Mesenchymal stem cell (in vitro differentiated cells and primary cell): ENCODE measurements at regions not wholly inside any gene's neighbourhood (a gene's known extent, or its start where the extent isn't known, plus 50 kb on each side); places are given as distances from the start of the nearest gene placed in this dataset.

Experiments used
- DNase-seq: peaks from one replicate; pipeline ENCODE4 v3.0.0-alpha.2; 2013
- H2AFZ ChIP-seq: one replicate; pipeline ENCODE4 v1.6.1; 2013; ENCODE audit warnings: low read depth, mild to moderate bottlenecking, control low read depth, inconsistent platforms, low read length, moderate library complexity
- H2AK5ac ChIP-seq: 2 replicates; pipeline ENCODE4 v1.6.1; 2013; ENCODE audit warnings: low read length, moderate library complexity, mild to moderate bottlenecking, inconsistent platforms; ENCODE audit not compliant: severe bottlenecking
- H2BK120ac ChIP-seq: one replicate; pipeline ENCODE4 v1.6.1; 2013; ENCODE audit warnings: low read depth, mild to moderate bottlenecking, inconsistent platforms, low read length, moderate library complexity
- H2BK12ac ChIP-seq, 2 experiments: one replicate each; pipeline ENCODE4 v1.6.1; 2013; ENCODE audit warnings: inconsistent platforms in 2 of 2, low read length in 2 of 2, mild to moderate bottlenecking in 2 of 2, moderate library complexity in 2 of 2, control low read depth in 1 of 2
- H2BK15ac ChIP-seq: one replicate; pipeline ENCODE4 v1.6.1; 2013; ENCODE audit warnings: mild to moderate bottlenecking, low read depth, inconsistent platforms; ENCODE audit not compliant: poor library complexity, severe bottlenecking
- H2BK5ac ChIP-seq: 2 replicates; pipeline ENCODE4 v1.6.1; 2013; ENCODE audit warnings: low read depth, mild to moderate bottlenecking, low read length, control low read depth, inconsistent platforms; ENCODE audit not compliant: poor library complexity, severe bottlenecking
- H3K14ac ChIP-seq, 2 experiments: one replicate each; pipeline ENCODE4 v1.6.1; 2013; ENCODE audit warnings: inconsistent platforms in 2 of 2, low read length in 2 of 2, control low read depth in 1 of 2, mild to moderate bottlenecking in 1 of 2, moderate library complexity in 1 of 2
- H3K18ac ChIP-seq, 2 experiments: one replicate each; pipeline ENCODE4 v1.6.1; 2013; ENCODE audit warnings: inconsistent platforms in 2 of 2, low read length in 2 of 2, control low read depth in 1 of 2, low read depth in 1 of 2, mild to moderate bottlenecking in 1 of 2
- H3K23ac ChIP-seq, 2 experiments: one replicate each; pipeline ENCODE4 v1.6.1; 2013; ENCODE audit warnings: inconsistent platforms in 2 of 2, low read length in 2 of 2, mild to moderate bottlenecking in 2 of 2, moderate library complexity in 2 of 2, control low read depth in 1 of 2
- H3K27ac ChIP-seq: 2 replicates; pipeline ENCODE4 v1.5.1; 2013; ENCODE audit warnings: mild to moderate bottlenecking, moderate library complexity, low read length, control low read depth, inconsistent platforms; ENCODE audit not compliant: poor library complexity, severe bottlenecking
- H3K27me3 ChIP-seq, 2 experiments: 2 replicates each; pipeline versions ENCODE4 v1.6.1 to v1.7.0; 2013; ENCODE audit warnings: low read length in 2 of 2, mild to moderate bottlenecking in 2 of 2, moderate library complexity in 2 of 2, control low read depth in 1 of 2, inconsistent platforms in 1 of 2; ENCODE audit not compliant: control insufficient read depth in 1 of 2, insufficient read depth in 1 of 2
- H3K36me3 ChIP-seq, 2 experiments: 2 replicates each; pipeline versions ENCODE4 v1.6.1 to v1.7.0; 2013; ENCODE audit warnings: low read length in 2 of 2, control low read depth in 1 of 2, inconsistent platforms in 1 of 2, low read depth in 1 of 2, mild to moderate bottlenecking in 1 of 2; ENCODE audit not compliant: insufficient read depth in 2 of 2, control insufficient read depth in 1 of 2
- H3K4ac ChIP-seq, 2 experiments: one replicate each; pipeline ENCODE4 v1.6.1; 2013; ENCODE audit warnings: inconsistent platforms in 2 of 2, low read length in 2 of 2, mild to moderate bottlenecking in 2 of 2, moderate library complexity in 2 of 2, control low read depth in 1 of 2, low read depth in 1 of 2
- H3K4me1 ChIP-seq: 2 replicates; pipeline ENCODE4 v1.6.1; 2013; ENCODE audit warnings: low read depth, low read length, control low read depth; ENCODE audit not compliant: control insufficient read depth, insufficient read depth
- H3K4me2 ChIP-seq: 2 replicates; pipeline ENCODE4 v1.6.1; 2013; ENCODE audit warnings: low read length, mild to moderate bottlenecking, inconsistent platforms; ENCODE audit not compliant: poor library complexity, severe bottlenecking
- H3K4me3 ChIP-seq, 2 experiments: 2 replicates each; pipeline versions ENCODE4 v1.5.1 to v1.7.0; 2013; ENCODE audit warnings: low read length in 2 of 2, mild to moderate bottlenecking in 2 of 2, control low read depth in 1 of 2, low read depth in 1 of 2; ENCODE audit not compliant: insufficient read depth in 1 of 2
- H3K79me1 ChIP-seq: replicated peaks from 2 replicates; pipeline ENCODE4 v1.6.1; 2013; ENCODE audit warnings: mild to moderate bottlenecking, control low read depth, low read length, inconsistent platforms; ENCODE audit not compliant: poor library complexity, severe bottlenecking
- H3K9ac ChIP-seq: 2 replicates; pipeline ENCODE4 v1.7.0; 2013; ENCODE audit warnings: mild to moderate bottlenecking, low read length, moderate library complexity
- H3K9me3 ChIP-seq: 2 replicates; pipeline ENCODE4 v1.7.0; 2013; ENCODE audit warnings: mild to moderate bottlenecking, low read length; ENCODE audit not compliant: control insufficient read depth
- H4K8ac ChIP-seq: one replicate; pipeline ENCODE4 v1.6.1; 2013; ENCODE audit warnings: inconsistent platforms, mild to moderate bottlenecking, low read length, moderate library complexity
- H4K91ac ChIP-seq: one replicate; pipeline ENCODE4 v1.6.1; 2013; ENCODE audit warnings: mild to moderate bottlenecking, low read length, inconsistent platforms
- WGBS: methylation state at CpG from one replicate; pipeline ENCODE4 v1.1.7; 2013; ENCODE audit warnings: mixed read lengths; 5-methylcytosine and 5-hydroxymethylcytosine counted together

DNA sequence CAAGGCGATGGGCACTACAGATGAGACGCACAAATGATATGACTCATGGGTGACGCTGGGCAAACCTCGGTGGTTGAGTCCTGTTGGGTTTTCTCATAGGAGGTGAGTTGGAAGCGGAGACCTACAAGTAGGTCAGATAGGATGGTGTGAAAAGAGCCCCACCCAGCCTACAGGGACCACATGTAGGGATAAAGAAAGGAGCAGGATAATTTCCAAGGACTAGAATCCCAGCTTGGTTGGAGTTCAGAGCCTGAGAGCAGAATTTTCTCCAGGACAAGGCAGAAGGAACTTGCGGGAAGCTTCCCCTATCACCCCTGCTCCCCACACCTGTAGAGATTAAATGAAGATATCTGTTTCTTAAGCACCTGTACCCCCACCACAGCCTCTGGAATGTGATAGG is 489.7 kb upstream of the CDH4 start:
- Histone ChIP-seq H4K91ac (no peak overlapping the region), H3K9ac (no peak overlapping the region), H3K27me3 (no peaks in the 10 kb centered on the region), H4K8ac (no peak overlapping the region), H3K4ac (no peak overlapping the region), H2AFZ (no peak overlapping the region), H2BK5ac (no peak overlapping the region), H3K18ac (no peak overlapping the region), H3K23ac (no peak overlapping the region), H3K9me3 (peaks cover 3% of the 10 kb centered on the region), H2BK15ac (no peak overlapping the region), H3K4me1 (no peaks in the 10 kb centered on the region), H2BK120ac (no peak overlapping the region), H3K79me1 (no peaks in the 10 kb centered on the region), H3K27ac (no peak overlapping the region), H2BK12ac (no peak overlapping the region), H2AK5ac (no peak overlapping the region), H3K4me3 (no peak overlapping the region), H3K36me3 (no peaks in the 10 kb centered on the region), H3K4me2 (no peak overlapping the region), H3K14ac (no peak overlapping the region)
- WGBS = 86% methylated on average over 5 of the region's 6 CpGs
- no peak for DNase-seq

DNA sequence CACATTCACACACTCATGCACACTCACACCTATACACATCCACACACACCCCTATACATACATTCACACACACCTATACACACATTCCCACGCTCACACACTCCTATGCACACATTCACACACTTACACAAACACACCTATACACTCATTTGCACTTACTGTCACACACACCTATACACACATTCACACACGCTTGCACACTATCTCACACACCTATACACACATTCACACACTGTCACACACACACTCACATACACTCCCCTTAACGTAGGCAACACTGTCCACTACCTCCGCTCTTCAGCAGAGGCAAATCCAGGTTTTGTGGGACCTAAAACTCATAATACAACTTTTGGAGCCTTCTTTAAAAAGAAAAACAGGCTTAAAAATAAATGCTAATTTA is 487.7 kb upstream of the CDH4 start:
- Histone ChIP-seq H2AK5ac (no peak overlapping the region), H2AFZ (no peak overlapping the region), H3K14ac (no peak overlapping the region), H2BK15ac (no peak overlapping the region), H3K27me3 (no peaks in the 10 kb centered on the region), H2BK12ac (no peak overlapping the region), H4K91ac (no peak overlapping the region), H3K9me3 (peaks cover 7% of the 10 kb centered on the region), H3K4me3 (no peak overlapping the region), H2BK120ac (no peak overlapping the region), H3K79me1 (no peaks in the 10 kb centered on the region), H2BK5ac (no peak overlapping the region), H3K4me2 (no peak overlapping the region), H3K9ac (no peak overlapping the region), H3K23ac (no peak overlapping the region), H3K4ac (no peak overlapping the region), H3K4me1 (no peaks in the 10 kb centered on the region), H3K36me3 (no peaks in the 10 kb centered on the region), H3K27ac (no peak overlapping the region), H4K8ac (no peak overlapping the region), H3K18ac (no peak overlapping the region)
- 83% methylated on average over 4 of the region's 4 CpGs for WGBS
- DNase-seq = no peak

DNA sequence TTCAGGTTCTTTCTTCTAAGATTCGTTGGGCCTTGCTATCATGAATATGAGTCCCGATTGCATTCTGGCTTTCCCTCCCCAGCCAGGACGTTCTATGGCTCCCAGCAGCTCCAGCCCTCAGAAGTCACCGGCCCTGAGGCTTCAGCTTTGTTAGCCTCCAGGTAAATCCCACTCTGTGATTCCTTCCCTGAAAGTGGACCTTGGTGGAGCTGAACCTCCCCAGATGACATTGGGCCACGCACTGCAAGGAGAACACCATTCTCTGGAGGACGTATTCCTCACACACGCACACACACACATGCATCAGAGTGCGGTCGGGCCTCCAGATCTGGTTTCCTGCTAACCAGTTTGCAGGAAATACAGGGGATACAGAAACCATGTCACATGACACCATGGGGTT is 487.3 kb upstream of the CDH4 start:
- no peak overlapping the region for H3K18ac ChIP-seq
- H3K4me1 ChIP-seq = no peaks in the 10 kb centered on the region
- H3K9me3 ChIP-seq = peaks cover 9% of the 10 kb centered on the region
- no peak overlapping the region for H2BK5ac ChIP-seq
- no peaks in the 10 kb centered on the region for H3K36me3 ChIP-seq
- no peak for DNase-seq
- H3K4me2 ChIP-seq = no peak overlapping the region
- H2AFZ ChIP-seq = no peak overlapping the region
- no peaks in the 10 kb centered on the region for H3K27me3 ChIP-seq
- no peak overlapping the region for H2AK5ac ChIP-seq
- no peak overlapping the region for H2BK120ac ChIP-seq
- H3K23ac ChIP-seq = no peak overlapping the region
- no peak overlapping the region for H3K14ac ChIP-seq
- H3K79me1 ChIP-seq = no peaks in the 10 kb centered on the region
- no peak overlapping the region for H3K4ac ChIP-seq
- no peak overlapping the region for H2BK15ac ChIP-seq
- no peak overlapping the region for H3K27ac ChIP-seq
- H3K4me3 ChIP-seq = no peak overlapping the region
- 85% methylated on average over 9 of the region's 9 CpGs for WGBS
- H2BK12ac ChIP-seq = no peak overlapping the region
- no peak overlapping the region for H4K8ac ChIP-seq
- H3K9ac ChIP-seq = no peak overlapping the region
- H4K91ac ChIP-seq = no peak overlapping the region

DNA sequence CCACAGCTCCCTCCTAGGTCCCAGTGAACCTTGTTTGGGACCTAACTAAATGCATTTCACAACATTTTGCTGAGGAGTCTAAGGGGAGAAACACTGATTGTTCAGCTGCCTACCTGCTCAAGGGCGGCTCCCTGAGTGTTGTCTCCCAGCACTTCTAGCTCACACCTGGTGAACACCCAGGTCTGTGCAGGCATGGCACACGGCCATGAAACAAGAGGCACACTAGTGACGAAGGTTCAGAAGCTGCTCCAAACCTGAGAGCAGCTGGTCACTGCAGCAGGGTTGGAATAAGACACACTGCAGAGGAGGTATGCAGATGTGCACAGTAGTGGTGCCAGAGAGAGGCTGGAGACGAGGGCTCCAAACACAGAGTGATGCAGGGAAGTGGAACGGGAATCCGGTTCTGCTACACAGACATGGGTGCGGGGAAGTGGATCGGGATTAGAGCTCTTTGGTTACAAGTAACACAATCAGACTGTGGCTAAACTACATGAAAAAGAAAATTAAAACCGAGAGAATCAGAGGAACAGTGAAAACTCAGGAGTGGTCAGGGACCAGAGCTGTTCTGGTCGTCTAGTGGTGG is 486.1 kb upstream of the CDH4 start:
- H2BK12ac ChIP-seq = no peak overlapping the region
- H2AK5ac ChIP-seq = no peak overlapping the region
- peaks cover 10% of the 10 kb centered on the region for H3K9me3 ChIP-seq
- no peak overlapping the region for H2BK15ac ChIP-seq
- H3K79me1 ChIP-seq = no peaks in the 10 kb centered on the region
- no peak overlapping the region for H2BK5ac ChIP-seq
- H3K4me1 ChIP-seq = no peaks in the 10 kb centered on the region
- H3K4me3 ChIP-seq = no peak overlapping the region
- no peak overlapping the region for H3K9ac ChIP-seq
- no peak overlapping the region for H3K4me2 ChIP-seq
- no peak overlapping the region for H3K4ac ChIP-seq
- H3K27me3 ChIP-seq = no peaks in the 10 kb centered on the region
- no peak overlapping the region for H3K27ac ChIP-seq
- no peaks in the 10 kb centered on the region for H3K36me3 ChIP-seq
- no peak for DNase-seq
- H4K8ac ChIP-seq = no peak overlapping the region
- no peak overlapping the region for H3K18ac ChIP-seq
- H2AFZ ChIP-seq = no peak overlapping the region
- no peak overlapping the region for H3K14ac ChIP-seq
- WGBS = 68% methylated on average over 9 of the region's 10 CpGs
- H2BK120ac ChIP-seq = no peak overlapping the region
- H3K23ac ChIP-seq = no peak overlapping the region
- no peak overlapping the region for H4K91ac ChIP-seq
